Panc1 (cell line): ENCODE measurements at regions not wholly inside any gene's neighbourhood (a gene's known extent, or its start where the extent isn't known, plus 50 kb on each side); places are given as distances from the start of the nearest gene placed in this dataset.

Experiments
- ATAC-seq: fragments of 200-7000 bp; cut with Tn5 transposase; 2 replicates; pipeline ENCODE4 v1.9.1; 2020; ENCODE audit warnings: mild to moderate bottlenecking, moderate library complexity
- BruUV-seq: library from RNA; stranded (reverse); fragments of 400-500 nt; replicated peaks from 2 replicates; lab custom pipeline; 2021; lab: Mats Ljungman, UMichigan
- CTCF ChIA-PET: fragments of 300-600 bp; sonication (Branson Sonifier 250); formaldehyde crosslinking; loops from one replicate; lab custom pipeline; 2022; ENCODE audit warnings: antibody characterized with exemption; lab: Charles Lee
- POLR2A ChIA-PET: fragments of 300-600 bp; sonication (Branson Sonifier 250); formaldehyde crosslinking; loops from one replicate; lab custom pipeline; 2022; ENCODE audit warnings: antibody characterized with exemption; lab: Charles Lee
- DNase-seq: peaks from one replicate; pipeline ENCODE4 v3.0.0-alpha.2; 2010; ENCODE audit warnings: low read depth, low spot score
- H3K27ac ChIP-seq: 2 replicates; pipeline ENCODE4 v1.5.1; 2011; ENCODE audit warnings: mild to moderate bottlenecking, low read length, inconsistent platforms
- H3K27me3 ChIP-seq: fragments of 200-500 bp; sonication (Bioruptor generic); 2 replicates; pipeline ENCODE4 v1.6.0; 2014; ENCODE audit warnings: low read length, inconsistent platforms; ENCODE audit not compliant: control insufficient read depth, insufficient read depth
- H3K36me3 ChIP-seq: fragments of 200-500 bp; sonication (Bioruptor generic); 2 replicates; pipeline ENCODE4 v1.5.1; 2014; ENCODE audit warnings: inconsistent platforms, mild to moderate bottlenecking, low read length, moderate library complexity; ENCODE audit not compliant: control insufficient read depth, insufficient read depth
- H3K4me1 ChIP-seq: 2 replicates; pipeline ENCODE4 v1.5.1; 2011; ENCODE audit warnings: inconsistent platforms, mild to moderate bottlenecking, low read length, moderate library complexity; ENCODE audit not compliant: control insufficient read depth, insufficient read depth
- H3K4me3 ChIP-seq, 2 experiments: 2 replicates each; pipeline ENCODE4 v1.5.1; 2011 to 2012; ENCODE audit warnings: low read depth in 2 of 2, low read length in 2 of 2, mild to moderate bottlenecking in 2 of 2, inconsistent platforms in 1 of 2, moderate library complexity in 1 of 2
- H3K9me3 ChIP-seq: fragments of 200-500 bp; sonication (Bioruptor generic); 2 replicates; pipeline ENCODE4 v1.5.1; 2014; ENCODE audit warnings: low read depth, mild to moderate bottlenecking, inconsistent platforms, low read length, moderate library complexity; ENCODE audit not compliant: control insufficient read depth, insufficient read depth
- POLR2AphosphoS5 ChIP-seq: IDR thresholded peaks from 2 replicates; pipeline ENCODE4 v1.6.1; 2012; ENCODE audit warnings: mild to moderate bottlenecking, low read depth, low read length, moderate library complexity
- SIN3A ChIP-seq: IDR thresholded peaks from 2 replicates; pipeline ENCODE4 v1.6.1; 2012; ENCODE audit warnings: low read depth, mild to moderate bottlenecking, low read length, moderate library complexity, borderline replicate concordance; ENCODE audit not compliant: insufficient read depth
- TCF7L2 ChIP-seq: IDR thresholded peaks from 2 replicates; pipeline ENCODE4 v1.6.1; 2011; ENCODE audit warnings: mild to moderate bottlenecking, low read depth, low read length, inconsistent platforms
- in situ Hi-C: cut with HindIII; loops from 2 replicates; pipeline ENCODE4 v1.10.0; 2016; ENCODE audit warnings: low sequenced_read_pairs, low pct_unique_long_range_greater_than_20kb
- intact Hi-C: fragments of 100-400 bp; cut with micrococcal nuclease; formaldehyde crosslinking; loops from one replicate; pipeline ENCODE4 v1.10.0; 2022; ENCODE audit not compliant: unreplicated experiment
- TF ChIP-seq, protein P1 (sequence below): fragments of 450-650 bp; IDR thresholded peaks from 2 replicates; pipeline ENCODE4 v1.5.1; 2017; ENCODE audit warnings: mild to moderate bottlenecking
- TF ChIP-seq, protein P2 (sequence below), 2 experiments: IDR thresholded peaks; 2 replicates each; pipeline ENCODE4 v1.6.1; 2011 to 2012; ENCODE audit warnings: low read depth in 2 of 2, control low read depth in 1 of 2, low read length in 1 of 2, mild to moderate bottlenecking in 1 of 2, moderate library complexity in 1 of 2; ENCODE audit not compliant: insufficient read depth in 1 of 2

GRCh38 chr2:163135256-163135655, 296.7 kb upstream of the KCNH7 start:
- no peaks in the 10 kb centered on the region for H3K27me3 ChIP-seq
- POLR2A ChIA-PET, result no interaction called here
- ATAC-seq (no peak), DNase-seq (no peak)
- no peaks in the 10 kb centered on the region for H3K9me3 ChIP-seq
- in situ Hi-C loops, result no loop called here
- TF ChIP-seq, protein P1, sequence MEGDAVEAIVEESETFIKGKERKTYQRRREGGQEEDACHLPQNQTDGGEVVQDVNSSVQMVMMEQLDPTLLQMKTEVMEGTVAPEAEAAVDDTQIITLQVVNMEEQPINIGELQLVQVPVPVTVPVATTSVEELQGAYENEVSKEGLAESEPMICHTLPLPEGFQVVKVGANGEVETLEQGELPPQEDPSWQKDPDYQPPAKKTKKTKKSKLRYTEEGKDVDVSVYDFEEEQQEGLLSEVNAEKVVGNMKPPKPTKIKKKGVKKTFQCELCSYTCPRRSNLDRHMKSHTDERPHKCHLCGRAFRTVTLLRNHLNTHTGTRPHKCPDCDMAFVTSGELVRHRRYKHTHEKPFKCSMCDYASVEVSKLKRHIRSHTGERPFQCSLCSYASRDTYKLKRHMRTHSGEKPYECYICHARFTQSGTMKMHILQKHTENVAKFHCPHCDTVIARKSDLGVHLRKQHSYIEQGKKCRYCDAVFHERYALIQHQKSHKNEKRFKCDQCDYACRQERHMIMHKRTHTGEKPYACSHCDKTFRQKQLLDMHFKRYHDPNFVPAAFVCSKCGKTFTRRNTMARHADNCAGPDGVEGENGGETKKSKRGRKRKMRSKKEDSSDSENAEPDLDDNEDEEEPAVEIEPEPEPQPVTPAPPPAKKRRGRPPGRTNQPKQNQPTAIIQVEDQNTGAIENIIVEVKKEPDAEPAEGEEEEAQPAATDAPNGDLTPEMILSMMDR, result no peak
- no peak for TF ChIP-seq POLR2AphosphoS5
- intact Hi-C loops, result no loop called here
- H3K4me3 ChIP-seq, result no peak overlapping the region
- BruUV-seq, result no TSS peak
- CTCF ChIA-PET, result no interaction called here
- no peaks in the 10 kb centered on the region for H3K4me1 ChIP-seq
- H3K27ac ChIP-seq, result no peak overlapping the region
- H3K36me3 ChIP-seq, result no peaks in the 10 kb centered on the region

GRCh38 chr2:163133602-163134001, 295.0 kb upstream of the KCNH7 start:
- in situ Hi-C loops (no loop called here), intact Hi-C loops (loop anchor here (1.0 kb wide), 1 partner anchor 243 kb away; no protein-coding TSS in a partner anchor)
- H3K27ac ChIP-seq, result no peak overlapping the region
- no peaks in the 10 kb centered on the region for H3K27me3 ChIP-seq
- no peak overlapping the region for H3K4me3 ChIP-seq
- TF ChIP-seq, protein P2, sequence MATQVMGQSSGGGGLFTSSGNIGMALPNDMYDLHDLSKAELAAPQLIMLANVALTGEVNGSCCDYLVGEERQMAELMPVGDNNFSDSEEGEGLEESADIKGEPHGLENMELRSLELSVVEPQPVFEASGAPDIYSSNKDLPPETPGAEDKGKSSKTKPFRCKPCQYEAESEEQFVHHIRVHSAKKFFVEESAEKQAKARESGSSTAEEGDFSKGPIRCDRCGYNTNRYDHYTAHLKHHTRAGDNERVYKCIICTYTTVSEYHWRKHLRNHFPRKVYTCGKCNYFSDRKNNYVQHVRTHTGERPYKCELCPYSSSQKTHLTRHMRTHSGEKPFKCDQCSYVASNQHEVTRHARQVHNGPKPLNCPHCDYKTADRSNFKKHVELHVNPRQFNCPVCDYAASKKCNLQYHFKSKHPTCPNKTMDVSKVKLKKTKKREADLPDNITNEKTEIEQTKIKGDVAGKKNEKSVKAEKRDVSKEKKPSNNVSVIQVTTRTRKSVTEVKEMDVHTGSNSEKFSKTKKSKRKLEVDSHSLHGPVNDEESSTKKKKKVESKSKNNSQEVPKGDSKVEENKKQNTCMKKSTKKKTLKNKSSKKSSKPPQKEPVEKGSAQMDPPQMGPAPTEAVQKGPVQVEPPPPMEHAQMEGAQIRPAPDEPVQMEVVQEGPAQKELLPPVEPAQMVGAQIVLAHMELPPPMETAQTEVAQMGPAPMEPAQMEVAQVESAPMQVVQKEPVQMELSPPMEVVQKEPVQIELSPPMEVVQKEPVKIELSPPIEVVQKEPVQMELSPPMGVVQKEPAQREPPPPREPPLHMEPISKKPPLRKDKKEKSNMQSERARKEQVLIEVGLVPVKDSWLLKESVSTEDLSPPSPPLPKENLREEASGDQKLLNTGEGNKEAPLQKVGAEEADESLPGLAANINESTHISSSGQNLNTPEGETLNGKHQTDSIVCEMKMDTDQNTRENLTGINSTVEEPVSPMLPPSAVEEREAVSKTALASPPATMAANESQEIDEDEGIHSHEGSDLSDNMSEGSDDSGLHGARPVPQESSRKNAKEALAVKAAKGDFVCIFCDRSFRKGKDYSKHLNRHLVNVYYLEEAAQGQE (IDR thresholded peaks at IDR 0.05; ENCODE audit: insufficient read depth in 1 of 2, low read depth in 2 of 2, low read length in 1 of 2), result no peak
- no peak for TF ChIP-seq TCF7L2
- TF ChIP-seq POLR2AphosphoS5, result no peak
- TF ChIP-seq, protein P1, result no peak
- no peak for TF ChIP-seq SIN3A
- CTCF ChIA-PET, result no interaction called here
- H3K9me3 ChIP-seq, result no peaks in the 10 kb centered on the region
- no peaks in the 10 kb centered on the region for H3K36me3 ChIP-seq
- no TSS peak for BruUV-seq
- no peak for DNase-seq
- no peak for ATAC-seq
- no peaks in the 10 kb centered on the region for H3K4me1 ChIP-seq
- POLR2A ChIA-PET, result no interaction called here
